ENCODE measurements at regions not wholly inside any gene's neighbourhood (a gene's known extent, or its start where the extent isn't known, plus 50 kb on each side); places are given as distances from the start of the nearest gene placed in this dataset.

DNA sequence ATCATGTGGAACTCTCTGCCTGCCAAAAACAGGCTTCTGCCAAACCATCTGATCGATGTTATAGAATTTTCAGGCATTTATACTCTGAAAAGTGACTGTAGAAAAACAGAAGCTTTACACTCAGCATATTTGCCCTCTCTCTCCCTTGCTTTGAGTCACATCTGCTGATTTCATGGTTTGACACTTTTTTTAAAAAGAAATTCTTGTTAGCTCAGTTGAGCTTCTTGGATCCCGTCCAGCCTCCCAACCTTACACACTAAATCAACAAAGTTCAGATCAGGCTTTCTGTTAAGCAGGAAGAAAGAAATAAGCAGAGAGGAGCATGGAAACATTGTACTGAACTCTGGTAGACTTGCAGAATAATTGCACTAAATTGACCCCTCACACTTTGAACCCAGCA, 193.6 kb upstream of the SEL1L start:
- TF ChIP-seq CTCF (IDR thresholded peaks at IDR 0.05) = no peak

DNA sequence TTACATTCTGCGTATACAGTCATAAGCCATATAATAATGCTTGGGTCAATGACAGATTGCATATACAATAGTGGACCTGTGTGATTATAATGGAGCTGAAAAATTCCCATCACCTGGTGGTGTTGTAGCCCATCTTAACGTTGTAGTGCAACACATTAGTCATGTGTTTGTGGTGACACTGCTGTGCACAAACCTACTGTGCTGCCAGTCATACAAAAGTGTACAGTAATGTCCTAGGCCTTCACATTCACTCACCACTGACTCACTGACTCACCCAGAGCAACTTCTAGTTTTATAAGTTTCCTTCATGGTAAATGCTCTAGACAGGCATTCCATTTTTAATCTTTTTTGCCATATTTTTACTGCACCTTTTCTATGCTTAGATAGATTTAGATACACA, 194.8 kb upstream of the SEL1L start:
- H3K4me2 ChIP-seq (ENCODE audit: low read length) = no peak overlapping the region
- H3K4me3 ChIP-seq (ENCODE audit: low read depth, low read length) = no peak overlapping the region
- H3K4me1 ChIP-seq = no peaks in the 10 kb centered on the region
- no peaks in the 10 kb centered on the region for H3K27me3 ChIP-seq (ENCODE audit: control insufficient read depth, insufficient read depth, low read length)
- no peak overlapping the region for H3K9ac ChIP-seq
- no peaks in the 10 kb centered on the region for H3K79me2 ChIP-seq
- H2AFZ ChIP-seq = no peak overlapping the region
- no peaks in the 10 kb centered on the region for H3K9me3 ChIP-seq (ENCODE audit: control insufficient read depth, low read length)
- no peak overlapping the region for H3K27ac ChIP-seq
- no peak for TF ChIP-seq CTCF (IDR thresholded peaks at IDR 0.05)
- no peaks in the 10 kb centered on the region for H3K36me3 ChIP-seq (ENCODE audit: control insufficient read depth, insufficient read depth, low read length)

More for the DNA sequence above, 193.6 kb upstream of the SEL1L start:
- no peak overlapping the region for H3K4me3 ChIP-seq (ENCODE audit: low read depth, low read length)
- H3K4me2 ChIP-seq (ENCODE audit: low read length) = no peak overlapping the region
- H3K27me3 ChIP-seq (ENCODE audit: control insufficient read depth, insufficient read depth, low read length) = no peaks in the 10 kb centered on the region
- H2AFZ ChIP-seq = no peak overlapping the region
- no peak overlapping the region for H3K9ac ChIP-seq
- no peaks in the 10 kb centered on the region for H3K4me1 ChIP-seq
- no peak overlapping the region for H3K27ac ChIP-seq
- no peaks in the 10 kb centered on the region for H3K9me3 ChIP-seq (ENCODE audit: control insufficient read depth, low read length)
- no peaks in the 10 kb centered on the region for H3K36me3 ChIP-seq (ENCODE audit: control insufficient read depth, insufficient read depth, low read length)
- H3K79me2 ChIP-seq = no peaks in the 10 kb centered on the region

DNA sequence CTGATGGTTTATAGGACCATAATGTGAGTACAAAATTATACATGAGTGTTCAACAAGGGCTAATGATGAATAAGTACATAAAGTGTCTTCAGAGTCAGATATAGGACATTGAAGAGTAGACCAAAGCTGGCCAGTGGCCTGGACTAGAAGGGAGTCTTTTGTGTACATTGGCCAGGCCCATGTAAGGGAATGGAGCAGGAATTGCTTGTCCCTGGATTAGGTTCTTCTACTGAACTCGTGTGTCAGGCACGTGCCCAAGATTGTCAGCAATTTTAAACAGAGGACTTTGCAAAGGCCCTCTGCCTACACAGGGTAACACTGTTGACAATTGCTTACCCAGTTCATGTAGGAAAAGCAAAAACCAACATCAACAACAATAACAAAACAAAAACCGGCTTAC, 196.0 kb upstream of the SEL1L start:
- no peaks in the 10 kb centered on the region for H3K36me3 ChIP-seq (ENCODE audit: control insufficient read depth, insufficient read depth, low read length)
- H3K27ac ChIP-seq = no peak overlapping the region
- H3K9me3 ChIP-seq (ENCODE audit: control insufficient read depth, low read length) = no peaks in the 10 kb centered on the region
- H3K4me2 ChIP-seq (ENCODE audit: low read length) = no peak overlapping the region
- H2AFZ ChIP-seq = no peak overlapping the region
- H3K4me1 ChIP-seq = no peaks in the 10 kb centered on the region
- no peaks in the 10 kb centered on the region for H3K79me2 ChIP-seq
- no peaks in the 10 kb centered on the region for H3K27me3 ChIP-seq (ENCODE audit: control insufficient read depth, insufficient read depth, low read length)
- TF ChIP-seq CTCF (IDR thresholded peaks at IDR 0.05) = no peak
- no peak overlapping the region for H3K9ac ChIP-seq
- no peak overlapping the region for H3K4me3 ChIP-seq (ENCODE audit: low read depth, low read length)

GRCh38 chr14:81737938-81738337, 204.3 kb upstream of the SEL1L start:
- H3K27me3 ChIP-seq (ENCODE audit: control insufficient read depth, insufficient read depth, low read length) = no peaks in the 10 kb centered on the region
- no peak for TF ChIP-seq CTCF (IDR thresholded peaks at IDR 0.05)

GRCh38 chr14:81738946-81739659, 205.4 kb upstream of the SEL1L start:
- Histone ChIP-seq H3K4me1 (no peaks in the 10 kb centered on the region), H2AFZ (no peak overlapping the region), H3K4me3 (ENCODE audit: low read depth, low read length) (no peak overlapping the region), H3K79me2 (no peaks in the 10 kb centered on the region), H3K9me3 (ENCODE audit: control insufficient read depth, low read length) (no peaks in the 10 kb centered on the region), H3K4me2 (ENCODE audit: low read length) (no peak overlapping the region), H3K27ac (no peak overlapping the region), H3K9ac (no peak overlapping the region), H3K27me3 (ENCODE audit: control insufficient read depth, insufficient read depth, low read length) (no peaks in the 10 kb centered on the region), H3K36me3 (ENCODE audit: control insufficient read depth, insufficient read depth, low read length) (no peaks in the 10 kb centered on the region)
- no peak for TF ChIP-seq CTCF (IDR thresholded peaks at IDR 0.05)

More at GRCh38 chr14:81737938-81738337, 204.3 kb upstream of the SEL1L start:
- no peak overlapping the region for H3K27ac ChIP-seq
- no peaks in the 10 kb centered on the region for H3K9me3 ChIP-seq (ENCODE audit: control insufficient read depth, low read length)
- H3K9ac ChIP-seq = no peak overlapping the region
- H3K79me2 ChIP-seq = no peaks in the 10 kb centered on the region
- no peak overlapping the region for H2AFZ ChIP-seq
- H3K4me1 ChIP-seq = no peaks in the 10 kb centered on the region
- H3K4me2 ChIP-seq (ENCODE audit: low read length) = no peak overlapping the region
- H3K4me3 ChIP-seq (ENCODE audit: low read depth, low read length) = no peak overlapping the region
- H3K36me3 ChIP-seq (ENCODE audit: control insufficient read depth, insufficient read depth, low read length) = no peaks in the 10 kb centered on the region
